Kidney tubule cell (primary cell): ENCODE measurements at regions not wholly inside any gene's neighbourhood (a gene's known extent, or its start where the extent isn't known, plus 50 kb on each side); places are given as distances from the start of the nearest gene placed in this dataset.
"Not testable (repeated sequence)": the region's sequence is repeated elsewhere in the genome, so short reads cannot be mapped to it uniquely, and the experiment has no call there.

Experiments
- DNase-seq: peaks from one replicate; pipeline ENCODE4 v3.0.0-alpha.2; 2018; ENCODE audit warnings: low spot score

DNA sequence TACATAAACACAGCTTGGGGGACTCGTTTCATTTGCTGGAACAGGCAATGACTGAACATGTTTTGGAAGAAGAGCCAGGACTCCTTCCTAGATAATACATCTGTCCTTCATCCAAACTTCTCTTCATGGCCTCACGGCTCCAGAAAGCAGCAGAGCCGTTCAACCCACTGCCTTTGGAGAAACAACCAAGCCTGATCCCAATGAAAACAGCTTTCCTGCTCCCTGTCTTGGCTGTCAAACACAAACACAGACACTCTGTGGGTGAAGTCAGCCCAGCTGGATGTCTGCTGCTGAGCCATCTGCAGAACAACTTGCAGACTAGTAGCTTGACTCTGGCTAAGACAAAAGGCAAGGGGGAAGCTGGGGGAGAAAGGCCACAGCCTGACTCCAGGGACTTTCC lies 345.1 kb upstream of the PSMD7 start:
- DNase-seq, result no peak

DNA sequence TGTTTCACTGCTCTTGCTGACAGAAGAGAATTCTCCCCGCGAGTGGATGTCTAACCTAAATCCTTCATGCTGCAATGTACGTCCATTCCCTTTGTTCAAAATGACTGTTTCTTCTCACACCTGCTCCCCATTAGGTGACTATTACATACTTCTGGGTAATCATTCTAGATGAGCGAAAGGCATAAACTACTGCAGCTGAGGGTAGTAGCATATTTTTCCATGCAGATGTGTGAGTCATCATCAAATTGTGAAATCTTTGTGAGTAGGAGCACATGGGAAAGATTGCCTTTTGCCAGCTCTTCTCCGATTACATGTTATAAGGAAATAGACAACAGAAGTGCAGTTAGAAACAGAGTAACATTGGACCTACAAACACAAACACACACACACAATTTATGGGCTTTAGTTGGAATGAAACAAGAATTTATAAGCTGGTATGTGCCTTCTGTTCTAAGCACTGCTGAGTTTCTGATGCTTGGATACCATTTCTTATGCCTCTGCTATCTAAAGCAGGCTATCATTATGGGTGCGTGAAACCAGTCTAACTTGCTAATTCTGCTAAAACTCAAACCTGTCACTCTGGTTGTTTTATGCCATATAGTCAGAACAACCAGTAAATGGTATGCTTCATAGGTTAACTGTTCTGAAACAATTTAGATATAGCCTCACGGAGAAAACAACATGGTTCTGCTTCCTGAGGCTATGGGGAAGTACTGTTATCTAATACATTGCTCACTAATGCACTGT lies 346.9 kb upstream of the PSMD7 start:
- DNase-seq, result peak; percentile 63

DNA sequence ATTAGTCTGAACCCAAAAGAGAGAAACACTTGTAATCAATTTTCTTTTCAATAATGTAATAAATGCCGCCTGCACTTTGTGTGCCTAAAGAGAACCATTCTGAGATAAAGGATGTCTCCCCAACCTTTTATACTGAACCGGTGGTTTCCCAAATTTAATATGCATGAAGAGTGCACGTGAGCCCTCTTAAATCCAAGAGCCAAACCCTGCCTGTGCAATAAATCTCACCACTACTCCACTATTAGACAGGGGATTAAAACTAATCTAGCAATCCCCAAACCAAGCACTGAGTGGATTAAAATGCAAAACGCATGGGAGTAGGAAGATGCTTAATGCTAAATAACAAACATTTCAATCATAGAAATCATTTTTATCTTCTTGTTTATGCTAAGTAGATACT lies 351.0 kb upstream of the PSMD7 start:
- DNase-seq, result no peak

DNA sequence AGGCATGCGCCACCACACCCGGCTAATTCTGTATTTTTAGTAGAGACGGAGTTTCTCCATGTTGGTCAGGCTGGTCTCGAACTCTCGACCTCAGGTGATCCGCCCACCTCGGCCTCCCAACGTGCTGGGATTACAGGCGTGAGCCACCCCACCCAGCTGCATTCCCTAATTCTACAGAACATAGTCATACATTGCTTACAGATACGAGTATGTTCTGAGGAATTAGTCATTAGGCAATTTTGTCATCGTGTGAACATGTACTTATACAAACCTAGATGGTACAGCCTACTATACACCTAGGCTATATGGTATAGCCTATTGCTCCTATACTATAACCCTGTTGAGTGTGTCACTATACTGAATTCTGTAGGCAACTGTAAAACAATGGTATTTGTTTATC lies 353.4 kb upstream of the PSMD7 start:
- DNase-seq, result not testable (repeated sequence)

DNA sequence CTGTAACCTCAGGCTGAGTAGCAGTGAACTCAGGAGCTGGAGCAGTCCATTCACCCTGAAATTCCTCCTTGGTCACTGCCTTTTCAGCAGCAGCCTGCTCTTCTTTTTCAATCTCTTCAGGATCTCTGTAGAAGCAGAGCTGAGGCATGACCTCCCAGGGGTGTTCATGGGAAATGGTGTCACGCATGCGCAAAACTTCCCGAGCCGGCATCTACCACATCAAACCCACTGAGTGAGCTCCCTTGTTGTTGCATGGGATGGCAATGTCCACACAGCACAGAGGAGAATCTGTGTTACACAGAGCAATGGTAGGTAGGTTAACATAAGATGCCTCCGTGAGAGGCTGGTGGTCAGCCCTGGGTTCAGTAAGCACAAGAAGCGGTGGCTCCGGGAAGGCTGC lies 355.8 kb upstream of the PSMD7 start:
- DNase-seq, result not testable (repeated sequence)

DNA sequence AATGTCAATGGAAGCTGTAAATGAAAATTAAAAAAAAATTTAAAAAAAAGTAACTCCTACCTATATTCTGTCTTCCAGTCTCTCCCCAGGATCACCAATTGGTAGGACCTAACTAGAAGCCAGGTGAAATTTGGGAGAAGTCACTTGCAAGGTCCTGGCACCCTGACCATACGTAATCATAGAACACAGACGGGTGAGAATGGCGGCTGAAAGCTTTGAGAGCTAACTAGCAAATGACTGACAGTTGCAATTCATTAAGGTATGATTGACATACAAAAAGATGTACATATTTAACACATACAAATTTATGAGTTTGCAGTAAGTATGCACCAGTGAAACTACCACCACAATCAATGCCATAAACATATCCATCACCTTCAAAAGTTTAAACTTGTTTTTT lies 372.7 kb upstream of the PSMD7 start:
- DNase-seq, result no peak

DNA sequence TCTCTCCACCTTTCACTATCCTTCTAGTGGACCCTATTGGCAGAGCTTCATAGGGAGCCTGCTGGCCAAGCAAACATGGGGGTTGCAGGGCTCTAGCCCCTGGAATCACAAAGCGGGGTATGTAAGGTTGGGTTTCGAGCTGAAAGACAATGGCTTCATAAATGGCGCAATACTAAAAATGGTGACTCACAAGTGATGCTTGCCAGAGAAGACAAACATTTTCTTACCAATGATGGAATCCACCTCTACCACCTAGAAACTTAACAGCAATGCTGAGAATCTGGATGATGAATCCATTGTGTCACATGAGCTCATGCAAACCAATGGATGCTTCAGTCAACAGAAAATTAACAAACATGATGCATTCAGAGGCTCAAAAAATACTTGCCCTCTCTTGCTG lies 375.3 kb upstream of the PSMD7 start:
- DNase-seq, result no peak

DNA sequence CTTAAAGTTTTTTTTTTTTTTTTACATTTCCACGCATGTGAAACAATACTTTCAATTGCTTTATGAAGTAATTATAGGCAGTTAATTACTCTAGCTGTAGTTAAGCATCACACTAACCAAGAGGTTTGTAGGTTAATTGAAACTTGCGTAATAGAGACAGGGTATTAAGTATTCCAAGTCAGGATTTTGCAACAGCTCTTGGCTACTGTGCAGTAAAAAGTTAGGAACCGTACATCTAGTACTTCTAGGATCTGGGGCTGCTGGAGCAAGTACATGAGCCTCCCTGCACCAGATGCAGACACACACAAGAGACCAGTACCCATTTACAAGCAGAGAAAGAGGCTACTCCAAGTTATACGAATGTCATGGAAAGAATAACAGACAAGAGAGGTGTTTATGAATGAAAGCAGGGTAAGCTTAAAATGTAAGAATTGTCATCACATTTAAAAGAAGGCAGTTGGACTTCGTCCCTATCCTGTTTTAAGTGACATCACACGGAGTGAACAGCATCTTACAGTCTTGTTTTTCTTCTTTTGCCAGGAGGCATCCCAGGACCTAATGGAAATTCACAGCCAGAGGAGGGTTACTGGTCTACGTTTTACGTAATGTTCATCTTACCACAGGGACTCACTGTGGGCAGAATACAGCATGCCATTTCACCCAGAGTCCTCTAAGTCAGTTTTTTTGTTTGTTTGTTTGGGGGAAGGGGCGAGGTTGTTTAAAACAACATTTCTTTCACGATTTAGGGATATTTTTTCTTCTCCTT lies 379.6 kb upstream of the PSMD7 start:
- no peak for DNase-seq

DNA sequence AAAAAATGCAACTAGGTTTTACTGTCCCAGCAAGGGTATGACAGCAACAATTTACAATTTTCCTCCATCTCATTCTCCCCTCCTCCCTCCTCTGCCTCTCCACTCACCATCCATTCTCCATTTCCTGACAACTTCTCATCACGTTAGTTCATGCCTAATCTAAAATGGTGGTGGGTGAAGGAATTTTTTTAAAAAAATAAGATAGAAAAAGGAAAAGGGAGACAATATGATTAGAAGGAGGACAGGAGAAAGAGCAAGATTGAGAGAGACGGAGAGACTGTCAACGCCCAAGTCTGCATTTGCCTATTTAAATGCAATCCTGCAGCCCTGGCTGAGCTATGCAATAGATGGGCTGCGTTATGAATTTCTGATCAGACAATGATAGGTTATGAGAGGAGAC lies 380.7 kb upstream of the PSMD7 start:
- no peak for DNase-seq

DNA sequence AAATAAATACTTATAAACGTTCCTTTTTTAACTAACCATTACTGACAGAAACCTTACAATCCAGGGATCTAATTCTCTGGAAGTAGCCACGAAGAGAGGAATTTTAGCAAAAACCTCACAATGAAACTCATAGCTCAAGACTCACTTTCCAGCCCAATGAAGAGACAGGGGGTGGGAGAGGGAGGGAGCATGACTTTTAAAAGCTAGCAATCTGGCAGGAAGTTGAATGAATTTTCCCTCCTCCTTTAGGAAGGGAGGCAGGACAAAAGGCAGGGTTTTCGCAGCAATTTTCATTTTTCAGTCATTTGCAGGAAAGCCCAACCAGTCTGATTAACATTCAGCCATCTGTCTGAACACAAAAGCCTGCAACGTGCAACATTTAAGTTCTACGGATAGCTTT lies 381.5 kb upstream of the PSMD7 start:
- no peak for DNase-seq

DNA sequence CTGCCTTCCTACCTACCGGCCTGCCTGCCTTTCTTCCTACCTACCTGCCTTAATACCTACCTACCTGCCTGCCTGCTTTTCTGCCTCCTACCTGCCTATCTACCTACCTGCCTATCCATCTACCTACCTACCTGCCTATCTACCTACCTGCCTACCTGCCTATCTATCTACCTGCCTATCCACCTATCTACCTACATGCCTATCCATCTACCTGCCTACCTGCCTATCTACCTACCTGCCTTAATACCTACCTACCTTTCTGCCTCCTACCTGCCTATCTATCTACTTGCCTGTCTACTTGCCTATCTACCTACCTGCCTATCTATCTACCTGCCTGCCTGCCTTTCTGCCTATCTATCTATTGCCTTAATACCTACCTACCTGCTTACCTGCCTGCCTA lies 383.8 kb upstream of the PSMD7 start:
- DNase-seq, result no peak

DNA sequence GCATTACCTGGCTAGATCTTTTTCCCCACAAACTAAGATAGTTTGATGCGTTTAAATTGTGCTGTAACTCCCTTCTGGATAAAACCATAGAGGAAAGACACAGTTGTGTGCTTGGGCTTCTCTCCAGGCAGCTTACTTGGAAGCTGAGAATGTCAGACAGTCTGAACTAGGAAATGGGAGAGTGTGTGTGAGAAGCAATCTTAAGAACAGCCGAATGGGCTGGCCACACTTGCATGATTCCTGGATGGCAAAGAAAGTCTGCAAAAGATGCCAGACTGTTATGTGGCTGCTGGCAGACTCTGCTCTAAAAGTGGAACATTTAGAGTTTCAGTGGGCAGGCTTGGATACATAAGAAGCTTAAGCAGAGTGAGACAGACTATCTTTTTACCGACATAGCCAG lies 384.3 kb upstream of the PSMD7 start:
- no peak for DNase-seq

DNA sequence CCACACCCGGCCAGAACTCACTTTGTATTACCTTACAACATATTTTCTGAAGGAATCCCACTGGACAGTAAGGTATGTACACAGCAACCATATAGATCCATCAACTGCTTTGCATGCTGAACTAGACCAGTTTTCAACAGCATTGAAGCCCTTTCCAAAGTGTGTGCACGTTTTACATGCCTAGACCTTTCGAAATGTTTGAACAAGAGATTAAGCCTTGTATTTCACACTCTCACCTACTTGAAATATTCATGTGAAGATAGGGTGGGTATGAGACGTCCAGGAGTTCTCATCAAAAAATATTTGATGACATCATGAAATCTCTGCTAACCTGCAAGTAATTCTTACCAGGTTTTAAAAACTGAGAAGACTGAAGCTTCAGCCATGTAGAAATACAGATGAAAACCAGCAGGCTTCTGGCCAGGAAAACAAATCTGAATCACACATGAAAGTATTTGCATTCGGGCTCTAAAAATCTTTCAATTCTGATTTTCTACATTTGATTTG lies 387.0 kb upstream of the PSMD7 start:
- no peak for DNase-seq

DNA sequence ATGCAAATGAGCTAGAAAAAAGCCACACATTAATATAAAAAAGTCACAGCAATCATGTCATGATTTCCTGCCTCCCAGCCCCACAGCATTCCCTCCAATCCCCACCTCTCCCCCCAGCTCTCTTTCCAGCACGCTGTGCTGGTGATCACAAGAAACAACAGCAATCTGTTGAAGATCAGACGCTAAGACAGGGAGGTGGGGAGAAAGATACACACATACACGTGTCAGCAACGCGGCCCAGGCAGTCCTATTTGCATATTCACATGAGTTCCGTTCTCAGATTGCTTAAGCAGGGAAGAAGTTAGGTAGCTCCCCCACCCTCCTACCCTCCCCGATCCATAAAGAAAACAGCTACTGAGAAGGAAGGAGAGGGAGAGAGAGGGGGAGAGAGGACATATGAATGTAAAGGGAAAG lies 405.5 kb upstream of the PSMD7 start:
- DNase-seq, result no peak

DNA sequence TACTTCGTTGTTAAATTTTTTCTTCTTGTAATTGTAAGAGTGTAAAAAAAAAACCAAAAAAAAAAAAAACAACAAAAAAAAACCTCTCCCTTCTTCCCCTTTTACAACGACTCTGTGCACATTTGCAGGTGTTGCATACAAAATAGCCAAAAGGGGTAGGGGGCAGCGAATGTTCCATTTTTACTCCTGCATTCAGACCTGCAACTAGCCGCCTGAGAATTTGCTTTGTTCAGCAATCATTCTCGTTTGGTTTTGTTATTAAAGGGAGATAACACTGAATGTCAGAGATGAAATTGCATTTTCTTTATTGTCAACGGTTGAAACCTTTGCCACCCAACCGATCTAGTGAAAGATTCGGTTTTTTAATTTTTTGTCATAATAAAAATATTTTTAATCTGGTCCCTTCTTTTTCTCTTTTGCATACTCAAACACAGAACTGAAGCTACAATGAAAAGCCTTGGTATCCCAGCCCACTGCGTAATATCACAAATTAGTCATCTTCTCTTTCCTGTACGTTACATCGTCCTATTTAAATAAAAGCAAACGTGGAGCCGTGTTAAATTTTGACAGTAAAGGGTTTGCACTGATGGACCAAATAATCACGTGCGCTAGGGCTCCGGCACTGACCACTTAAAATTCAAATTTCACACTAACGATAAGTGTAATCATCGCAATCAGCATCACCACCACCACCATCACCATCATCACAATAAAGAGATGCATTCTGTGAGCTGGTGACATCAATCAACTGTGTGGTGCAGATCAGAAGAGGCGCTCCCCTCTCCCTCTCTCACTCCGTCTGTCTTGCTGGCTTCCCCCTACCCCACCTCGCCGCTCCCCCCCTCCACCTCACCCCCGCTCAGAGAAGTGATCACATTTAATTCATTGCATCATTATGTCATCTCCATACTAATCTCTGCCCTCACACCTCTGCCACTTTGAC lies 406.2 kb upstream of the PSMD7 start:
- no peak for DNase-seq

DNA sequence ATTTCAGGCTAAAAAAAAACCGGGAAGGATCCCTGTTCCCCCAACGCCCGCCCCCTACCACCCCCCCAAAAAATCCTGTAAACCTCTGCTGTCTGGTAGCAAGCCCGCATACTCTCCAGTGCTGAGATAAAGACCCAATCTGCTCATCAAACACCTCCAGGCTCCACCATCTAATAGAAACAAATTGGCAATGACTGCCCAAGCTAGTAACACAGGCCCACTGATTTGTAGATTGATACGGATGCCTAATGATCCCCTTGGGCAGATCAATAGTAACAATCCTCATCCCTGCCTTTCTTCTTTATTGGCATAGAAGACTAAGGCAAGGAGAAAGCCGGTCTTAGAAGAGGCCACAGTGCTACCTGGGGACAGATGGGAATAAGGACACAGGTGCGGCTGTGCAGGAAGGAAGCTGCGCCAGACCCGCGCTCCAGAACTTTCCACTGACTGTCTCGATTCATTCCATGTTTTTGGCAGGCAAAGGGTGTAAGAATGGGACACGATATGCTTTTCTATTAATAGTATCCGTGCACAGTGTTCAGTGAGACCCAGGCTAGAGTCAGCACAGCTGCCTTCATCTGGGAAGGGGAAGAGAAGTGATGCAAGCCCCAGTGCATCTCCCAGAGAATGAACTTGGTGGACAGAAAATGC lies 407.6 kb upstream of the PSMD7 start:
- DNase-seq, result no peak

DNA sequence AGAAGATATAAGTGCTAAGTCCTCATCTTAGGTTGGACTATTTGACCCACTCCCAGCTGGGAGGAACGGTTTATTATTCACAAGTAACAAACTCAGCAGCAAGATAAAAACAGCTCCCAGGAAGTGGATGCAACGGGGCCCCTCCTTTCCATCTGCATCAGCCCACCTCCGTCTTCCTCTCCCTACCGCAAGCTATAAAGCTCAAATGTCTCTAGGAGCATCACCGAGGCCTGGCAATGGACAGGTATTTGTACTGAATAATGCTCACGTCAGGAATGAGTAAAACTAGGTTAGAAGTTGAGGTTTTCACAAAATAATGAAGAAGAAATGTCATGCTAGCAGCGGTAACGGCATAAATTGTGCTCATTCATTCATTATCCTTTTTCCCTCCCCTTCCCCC lies 408.7 kb upstream of the PSMD7 start:
- no peak for DNase-seq

DNA sequence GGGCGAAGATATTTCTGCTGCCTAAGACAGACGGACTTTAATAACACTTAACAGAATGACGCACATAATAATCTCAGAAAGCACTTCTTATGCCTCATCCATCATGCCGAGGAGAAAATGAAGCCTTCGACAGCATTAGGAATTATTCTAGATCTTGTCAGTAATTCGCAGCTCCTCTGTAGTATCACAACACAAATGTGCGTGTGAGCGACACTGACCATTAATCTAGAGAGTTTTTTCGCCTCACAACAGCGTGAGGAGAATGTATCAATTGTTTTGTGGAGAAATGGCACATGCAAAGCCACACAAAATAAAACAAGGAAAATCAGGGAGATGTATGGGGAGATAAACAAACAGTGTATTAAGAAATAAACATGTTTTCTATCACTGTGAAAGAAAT lies 410.2 kb upstream of the PSMD7 start:
- no peak for DNase-seq

DNA sequence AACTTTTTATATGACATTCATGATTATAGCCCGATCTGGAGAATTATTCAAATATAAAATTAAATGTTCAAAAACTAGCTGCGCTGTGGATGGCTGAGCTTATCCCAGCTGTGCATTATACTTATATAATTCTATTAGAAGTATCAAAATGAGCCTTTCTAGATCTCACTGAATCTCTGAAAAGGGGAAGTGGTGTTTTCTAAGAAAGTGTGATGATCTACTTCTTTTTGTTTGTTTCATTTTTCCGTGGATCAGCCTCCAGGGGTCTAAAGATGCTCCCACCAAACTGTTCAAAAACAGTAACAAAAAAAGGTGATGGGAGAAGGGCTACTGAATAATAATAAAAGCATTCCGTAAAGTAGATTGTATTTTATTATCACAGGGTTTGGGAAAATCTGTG lies 411.3 kb upstream of the PSMD7 start:
- no peak for DNase-seq

DNA sequence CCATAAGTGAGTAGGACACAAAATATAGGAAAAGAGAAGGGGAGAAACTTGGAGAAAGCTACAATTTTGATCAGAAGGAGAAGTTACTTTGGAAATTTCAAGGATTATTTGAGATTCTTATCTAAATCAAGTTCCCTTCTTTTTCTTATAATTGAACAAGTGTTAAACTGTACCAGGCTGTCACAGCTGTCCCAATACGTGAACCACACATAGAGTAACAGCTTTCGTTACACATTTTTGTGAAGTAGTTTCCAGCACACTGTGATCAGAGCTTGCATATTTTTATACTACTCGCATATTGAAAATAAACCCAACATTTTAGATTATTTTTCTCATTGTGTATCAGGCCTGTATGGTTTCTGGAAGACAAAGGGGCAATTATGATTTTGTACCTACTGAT lies 412.8 kb upstream of the PSMD7 start:
- no peak for DNase-seq

DNA sequence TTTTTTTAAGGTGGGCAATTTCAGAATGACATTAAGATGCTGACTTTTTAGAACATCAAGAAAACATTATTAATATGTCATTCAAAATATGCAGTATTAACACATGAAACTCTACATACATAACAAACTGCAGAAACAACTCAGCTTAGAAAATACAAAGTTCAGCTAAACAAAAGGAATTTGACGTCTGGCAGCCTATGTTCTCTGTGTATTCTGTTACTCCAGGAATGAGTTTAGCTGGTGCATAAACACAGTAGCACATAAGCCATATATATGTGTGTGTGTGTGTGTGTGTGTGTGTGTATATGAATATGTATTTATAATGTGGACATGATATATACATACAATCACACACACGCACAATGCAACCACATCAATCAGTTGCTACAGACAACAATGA lies 413.5 kb upstream of the PSMD7 start:
- no peak for DNase-seq

DNA sequence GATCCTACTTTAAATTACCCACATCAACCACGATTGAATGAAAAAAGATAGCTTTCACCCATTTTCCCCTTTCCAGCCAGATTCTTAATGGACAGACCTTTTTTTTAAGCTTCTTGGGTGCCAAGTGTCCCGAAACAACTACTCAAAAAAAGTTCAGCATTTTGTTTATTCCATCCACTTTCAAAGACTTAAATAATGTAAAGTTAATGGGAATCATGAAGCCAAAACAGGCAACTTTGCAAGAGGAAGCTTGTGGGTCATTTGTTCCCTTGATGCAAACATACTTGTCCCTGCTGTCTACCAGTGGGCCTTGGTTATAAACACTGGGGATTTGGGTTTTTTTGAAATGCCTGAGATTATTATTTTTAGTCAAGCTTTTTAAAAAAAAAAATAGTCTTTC lies 414.0 kb upstream of the PSMD7 start:
- DNase-seq, result no peak
